ENCODE measurements at regions not wholly inside any gene's neighbourhood (a gene's known extent, or its start where the extent isn't known, plus 50 kb on each side); places are given as distances from the start of the nearest gene placed in this dataset.

DNA sequence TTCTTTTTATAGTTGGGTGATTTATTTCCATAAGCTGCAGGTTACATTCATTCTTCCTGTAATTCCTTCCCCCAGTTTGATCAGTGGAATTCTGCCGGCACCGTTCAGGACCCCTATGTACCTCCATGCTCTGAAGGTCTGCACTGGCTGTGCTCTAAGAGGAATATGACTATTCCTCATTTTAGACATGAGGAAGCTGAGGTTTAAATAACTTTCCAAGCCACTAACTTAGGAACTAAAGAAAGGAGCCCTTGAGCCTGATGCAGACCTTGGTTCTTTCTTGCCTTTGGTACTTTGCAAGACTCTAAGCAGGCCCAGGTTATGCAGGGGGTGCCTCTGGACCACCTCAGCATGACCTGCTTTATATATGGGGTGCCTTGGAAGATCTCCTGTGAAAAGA is 318.5 kb downstream of the QKI start:
- no peak for DNase-seq (ENCODE audit: low read depth, low spot score)
- intact Hi-C loops (cut with micrococcal nuclease) = no loop called here
- no peaks in the 10 kb centered on the region for H4K20me1 ChIP-seq (ENCODE audit: insufficient read depth)
- H3K27me3 ChIP-seq (ENCODE audit: insufficient read depth, low read length) = no peaks in the 10 kb centered on the region
- H3K4me1 ChIP-seq (ENCODE audit: control insufficient read depth in 1 of 2, insufficient read depth in 2 of 2, low read length in 2 of 2) = no peaks in the 10 kb centered on the region
- TF ChIP-seq, protein P1, sequence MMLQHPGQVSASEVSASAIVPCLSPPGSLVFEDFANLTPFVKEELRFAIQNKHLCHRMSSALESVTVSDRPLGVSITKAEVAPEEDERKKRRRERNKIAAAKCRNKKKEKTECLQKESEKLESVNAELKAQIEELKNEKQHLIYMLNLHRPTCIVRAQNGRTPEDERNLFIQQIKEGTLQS (IDR thresholded peaks at IDR 0.05) = no peak
- TF ChIP-seq, protein P2, sequence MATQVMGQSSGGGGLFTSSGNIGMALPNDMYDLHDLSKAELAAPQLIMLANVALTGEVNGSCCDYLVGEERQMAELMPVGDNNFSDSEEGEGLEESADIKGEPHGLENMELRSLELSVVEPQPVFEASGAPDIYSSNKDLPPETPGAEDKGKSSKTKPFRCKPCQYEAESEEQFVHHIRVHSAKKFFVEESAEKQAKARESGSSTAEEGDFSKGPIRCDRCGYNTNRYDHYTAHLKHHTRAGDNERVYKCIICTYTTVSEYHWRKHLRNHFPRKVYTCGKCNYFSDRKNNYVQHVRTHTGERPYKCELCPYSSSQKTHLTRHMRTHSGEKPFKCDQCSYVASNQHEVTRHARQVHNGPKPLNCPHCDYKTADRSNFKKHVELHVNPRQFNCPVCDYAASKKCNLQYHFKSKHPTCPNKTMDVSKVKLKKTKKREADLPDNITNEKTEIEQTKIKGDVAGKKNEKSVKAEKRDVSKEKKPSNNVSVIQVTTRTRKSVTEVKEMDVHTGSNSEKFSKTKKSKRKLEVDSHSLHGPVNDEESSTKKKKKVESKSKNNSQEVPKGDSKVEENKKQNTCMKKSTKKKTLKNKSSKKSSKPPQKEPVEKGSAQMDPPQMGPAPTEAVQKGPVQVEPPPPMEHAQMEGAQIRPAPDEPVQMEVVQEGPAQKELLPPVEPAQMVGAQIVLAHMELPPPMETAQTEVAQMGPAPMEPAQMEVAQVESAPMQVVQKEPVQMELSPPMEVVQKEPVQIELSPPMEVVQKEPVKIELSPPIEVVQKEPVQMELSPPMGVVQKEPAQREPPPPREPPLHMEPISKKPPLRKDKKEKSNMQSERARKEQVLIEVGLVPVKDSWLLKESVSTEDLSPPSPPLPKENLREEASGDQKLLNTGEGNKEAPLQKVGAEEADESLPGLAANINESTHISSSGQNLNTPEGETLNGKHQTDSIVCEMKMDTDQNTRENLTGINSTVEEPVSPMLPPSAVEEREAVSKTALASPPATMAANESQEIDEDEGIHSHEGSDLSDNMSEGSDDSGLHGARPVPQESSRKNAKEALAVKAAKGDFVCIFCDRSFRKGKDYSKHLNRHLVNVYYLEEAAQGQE (IDR thresholded peaks at IDR 0.05; ENCODE audit: low read depth) = no peak
- TF ChIP-seq, protein P3, sequence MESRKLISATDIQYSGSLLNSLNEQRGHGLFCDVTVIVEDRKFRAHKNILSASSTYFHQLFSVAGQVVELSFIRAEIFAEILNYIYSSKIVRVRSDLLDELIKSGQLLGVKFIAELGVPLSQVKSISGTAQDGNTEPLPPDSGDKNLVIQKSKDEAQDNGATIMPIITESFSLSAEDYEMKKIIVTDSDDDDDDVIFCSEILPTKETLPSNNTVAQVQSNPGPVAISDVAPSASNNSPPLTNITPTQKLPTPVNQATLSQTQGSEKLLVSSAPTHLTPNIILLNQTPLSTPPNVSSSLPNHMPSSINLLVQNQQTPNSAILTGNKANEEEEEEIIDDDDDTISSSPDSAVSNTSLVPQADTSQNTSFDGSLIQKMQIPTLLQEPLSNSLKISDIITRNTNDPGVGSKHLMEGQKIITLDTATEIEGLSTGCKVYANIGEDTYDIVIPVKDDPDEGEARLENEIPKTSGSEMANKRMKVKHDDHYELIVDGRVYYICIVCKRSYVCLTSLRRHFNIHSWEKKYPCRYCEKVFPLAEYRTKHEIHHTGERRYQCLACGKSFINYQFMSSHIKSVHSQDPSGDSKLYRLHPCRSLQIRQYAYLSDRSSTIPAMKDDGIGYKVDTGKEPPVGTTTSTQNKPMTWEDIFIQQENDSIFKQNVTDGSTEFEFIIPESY (IDR thresholded peaks at IDR 0.05; ENCODE audit: extremely low read depth, insufficient replicate concordance, low read length) = no peak
- TF ChIP-seq SP1 (IDR thresholded peaks at IDR 0.05; ENCODE audit: low read depth) (no peak), SRF (IDR thresholded peaks at IDR 0.05; ENCODE audit: low read depth) (no peak), TCF7L2 (IDR thresholded peaks at IDR 0.05; ENCODE audit: borderline replicate concordance, extremely low read depth, insufficient read depth, insufficient read length) (no peak), EZH2phosphoT487 (IDR thresholded peaks at IDR 0.05; ENCODE audit: borderline replicate concordance) (no peak), FOSL1 (IDR thresholded peaks at IDR 0.05; ENCODE audit: low read depth) (no peak), POLR2AphosphoS5 (IDR thresholded peaks at IDR 0.05; ENCODE audit: low read depth, low read length) (no peak), CEBPB (IDR thresholded peaks at IDR 0.05; ENCODE audit: low read depth) (no peak), CBX3 (IDR thresholded peaks at IDR 0.05; ENCODE audit: low read depth) (no peak), ELF1 (IDR thresholded peaks at IDR 0.05; ENCODE audit: borderline replicate concordance, low read depth) (no peak), POLR2A (IDR thresholded peaks at IDR 0.05; ENCODE audit: borderline replicate concordance, extremely low read depth, insufficient read depth, insufficient read length) (no peak), YY1 (IDR thresholded peaks at IDR 0.05; ENCODE audit: extremely low read depth, insufficient replicate concordance, low read depth, low read length) (no peak), RAD21 (IDR thresholded peaks at IDR 0.05; ENCODE audit: low read depth) (no peak)
- TF ChIP-seq, protein P4, sequence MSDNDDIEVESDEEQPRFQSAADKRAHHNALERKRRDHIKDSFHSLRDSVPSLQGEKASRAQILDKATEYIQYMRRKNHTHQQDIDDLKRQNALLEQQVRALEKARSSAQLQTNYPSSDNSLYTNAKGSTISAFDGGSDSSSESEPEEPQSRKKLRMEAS (IDR thresholded peaks at IDR 0.05) = no peak
- H3K4me3 ChIP-seq (replicated peaks in 1 of 2; ENCODE audit: low read depth in 1 of 2, low read length in 2 of 2) = no peak overlapping the region
- ChIA-PET POLR2A (no interaction called here), CTCF (no interaction called here), RAD21 (ENCODE audit: low non-redundant PET in 1 of 2, low total read pairs in 2 of 2, uncharacterized antibody in 2 of 2, unreplicated experiment in 2 of 2) (no interaction called here)
- H3K79me2 ChIP-seq (ENCODE audit: insufficient read depth, low read length) = no peaks in the 10 kb centered on the region
- H3K4me2 ChIP-seq (ENCODE audit: low read length) = no peak overlapping the region
- H3K36me3 ChIP-seq (ENCODE audit: control insufficient read depth in 1 of 2, insufficient read depth in 2 of 2, low read length in 2 of 2) = no peaks in the 10 kb centered on the region
- no peak overlapping the region for H3K9ac ChIP-seq (ENCODE audit: low read length)
- ATAC-seq = no peak
- no peak overlapping the region for H2AFZ ChIP-seq (ENCODE audit: low read depth, low read length, poor library complexity, severe bottlenecking)
- no peak overlapping the region for H3K27ac ChIP-seq (ENCODE audit: low read depth, low read length)
- H3K9me3 ChIP-seq (ENCODE audit: control insufficient read depth in 1 of 2, insufficient read depth in 1 of 2, low read depth in 1 of 2, low read length in 2 of 2) = no peaks in the 10 kb centered on the region
- BruUV-seq (replicated peaks) = no TSS peak
- H3K9me2 ChIP-seq (ENCODE audit: insufficient read depth) = no peaks in the 10 kb centered on the region
